Peyer's patch (tissue), 4 donors: ENCODE measurements at regions not wholly inside any gene's neighbourhood (a gene's known extent, or its start where the extent isn't known, plus 50 kb on each side); places are given as distances from the start of the nearest gene placed in this dataset.

Experiments used
- POLR2A ChIP-seq, 2 donors: fragments of 450-650 bp; IDR thresholded peaks; one replicate each; pipeline ENCODE4 v1.5.1; 2017; ENCODE audit warnings: antibody characterized with exemption in 2 of 2, mild to moderate bottlenecking in 2 of 2, moderate library complexity in 2 of 2
- TF ChIP-seq, protein P1 (sequence below), 6 experiments: fragments of 450-650 bp in 4 of 6; fragments of 200-600 bp in 2 of 6; sonication (generic) in 1 of 6; IDR thresholded peaks; one replicate each; pipeline ENCODE4 v1.5.1; 2017 to 2019; ENCODE audit warnings: antibody characterized with exemption in 6 of 6, mild to moderate bottlenecking in 3 of 6, moderate library complexity in 1 of 6

DNA sequence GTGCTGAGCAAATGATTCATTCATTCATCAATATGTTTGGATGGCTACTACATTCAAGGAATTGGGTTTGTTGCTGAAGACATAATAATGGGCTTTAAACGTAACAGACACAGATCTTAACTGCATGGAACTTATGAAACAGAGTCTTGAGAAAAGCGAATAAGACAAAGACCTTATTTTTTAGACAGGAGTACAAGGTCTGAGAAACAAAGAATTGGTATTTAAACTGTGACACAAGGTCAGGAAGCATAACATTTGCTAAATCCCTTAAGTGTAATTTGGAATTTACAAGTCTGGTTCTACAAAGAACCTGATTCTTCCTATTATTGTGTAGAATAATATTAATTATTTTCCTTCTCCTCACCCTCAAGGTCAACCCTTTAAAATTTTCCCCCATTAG lies 565.4 kb upstream of the RGS18 start:
- TF ChIP-seq, protein P1, sequence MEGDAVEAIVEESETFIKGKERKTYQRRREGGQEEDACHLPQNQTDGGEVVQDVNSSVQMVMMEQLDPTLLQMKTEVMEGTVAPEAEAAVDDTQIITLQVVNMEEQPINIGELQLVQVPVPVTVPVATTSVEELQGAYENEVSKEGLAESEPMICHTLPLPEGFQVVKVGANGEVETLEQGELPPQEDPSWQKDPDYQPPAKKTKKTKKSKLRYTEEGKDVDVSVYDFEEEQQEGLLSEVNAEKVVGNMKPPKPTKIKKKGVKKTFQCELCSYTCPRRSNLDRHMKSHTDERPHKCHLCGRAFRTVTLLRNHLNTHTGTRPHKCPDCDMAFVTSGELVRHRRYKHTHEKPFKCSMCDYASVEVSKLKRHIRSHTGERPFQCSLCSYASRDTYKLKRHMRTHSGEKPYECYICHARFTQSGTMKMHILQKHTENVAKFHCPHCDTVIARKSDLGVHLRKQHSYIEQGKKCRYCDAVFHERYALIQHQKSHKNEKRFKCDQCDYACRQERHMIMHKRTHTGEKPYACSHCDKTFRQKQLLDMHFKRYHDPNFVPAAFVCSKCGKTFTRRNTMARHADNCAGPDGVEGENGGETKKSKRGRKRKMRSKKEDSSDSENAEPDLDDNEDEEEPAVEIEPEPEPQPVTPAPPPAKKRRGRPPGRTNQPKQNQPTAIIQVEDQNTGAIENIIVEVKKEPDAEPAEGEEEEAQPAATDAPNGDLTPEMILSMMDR (IDR thresholded peaks at IDR 0.05) = no peak
- no peak for TF ChIP-seq POLR2A (IDR thresholded peaks at IDR 0.05)
